ENCODE measurements at regions not wholly inside any gene's neighbourhood (a gene's known extent, or its start where the extent isn't known, plus 50 kb on each side); places are given as distances from the start of the nearest gene placed in this dataset.

GRCh38 chr16:56136256-56136655 lies 55.0 kb upstream of the GNAO1 start:
- no peak overlapping the region for H3K4me3 ChIP-seq (ENCODE audit: low read length)
- H3K79me2 ChIP-seq (replicated peaks; ENCODE audit: insufficient read depth, low read length) = no peaks in the 10 kb centered on the region
- no peaks in the 10 kb centered on the region for H3K27me3 ChIP-seq (ENCODE audit: insufficient read depth, low read depth, low read length)
- no peak for TF ChIP-seq REST (IDR thresholded peaks at IDR 0.05; ENCODE audit: borderline replicate concordance)
- TF ChIP-seq EZH2 (IDR thresholded peaks at IDR 0.05; ENCODE audit: borderline replicate concordance, insufficient read depth, low read length, poor library complexity, severe bottlenecking) = no peak
- TF ChIP-seq MXI1 (conservative IDR thresholded peaks at IDR 0.05; ENCODE audit: poor library complexity, severe bottlenecking) = no peak
- TF ChIP-seq RAD21 (conservative IDR thresholded peaks at IDR 0.05) = no peak
- TF ChIP-seq SMC3 (conservative IDR thresholded peaks at IDR 0.05; ENCODE audit: poor library complexity) = no peak
- no peak for TF ChIP-seq EP300 (conservative IDR thresholded peaks at IDR 0.05; ENCODE audit: poor library complexity, severe bottlenecking)
- TF ChIP-seq POLR2AphosphoS5 (IDR thresholded peaks at IDR 0.05) = no peak
- TF ChIP-seq CTCF (IDR thresholded peaks at IDR 0.05; ENCODE audit: poor library complexity, severe bottlenecking) = no peak
- no peak for TF ChIP-seq TAF1 (IDR thresholded peaks at IDR 0.05; ENCODE audit: low read depth)
- H3K9ac ChIP-seq (ENCODE audit: low read length) = no peak overlapping the region
- no peaks in the 10 kb centered on the region for H4K20me1 ChIP-seq (ENCODE audit: insufficient read depth)
- no peak overlapping the region for H2AFZ ChIP-seq (ENCODE audit: low read depth, low read length)
- no peak overlapping the region for H3K4me2 ChIP-seq (ENCODE audit: low read length)
- H3K36me3 ChIP-seq (ENCODE audit: insufficient read depth, low read length) = no peaks in the 10 kb centered on the region
- no peaks in the 10 kb centered on the region for H3K9me2 ChIP-seq (ENCODE audit: insufficient read depth, low read length)
- no peaks in the 10 kb centered on the region for H3F3A ChIP-seq (ENCODE audit: insufficient read depth, low read length, poor library complexity, severe bottlenecking)
- H3K9me3 ChIP-seq (ENCODE audit: low read length) = no peaks in the 10 kb centered on the region
- no peak overlapping the region for H3K27ac ChIP-seq (ENCODE audit: low read length)

- H3K36me3 ChIP-seq (ENCODE audit: insufficient read depth, low read length) = no peaks in the 10 kb centered on the region
- H3K27me3 ChIP-seq (ENCODE audit: insufficient read depth, low read depth, low read length) = no peaks in the 10 kb centered on the region
- H3K4me2 ChIP-seq (ENCODE audit: low read length) = no peak overlapping the region
- H3K9me3 ChIP-seq (ENCODE audit: low read length) = no peaks in the 10 kb centered on the region
- H3K9me2 ChIP-seq (ENCODE audit: insufficient read depth, low read length) = no peaks in the 10 kb centered on the region
- TF ChIP-seq EP300 (conservative IDR thresholded peaks at IDR 0.05; ENCODE audit: poor library complexity, severe bottlenecking) = no peak
- TF ChIP-seq MXI1 (conservative IDR thresholded peaks at IDR 0.05; ENCODE audit: poor library complexity, severe bottlenecking) = no peak
- TF ChIP-seq CTCF (IDR thresholded peaks at IDR 0.05; ENCODE audit: poor library complexity, severe bottlenecking) = no peak
- TF ChIP-seq SMC3 (conservative IDR thresholded peaks at IDR 0.05; ENCODE audit: poor library complexity) = no peak
- no peak for TF ChIP-seq TAF1 (IDR thresholded peaks at IDR 0.05; ENCODE audit: low read depth)
- TF ChIP-seq RAD21 (conservative IDR thresholded peaks at IDR 0.05) = no peak
- no peak for TF ChIP-seq EZH2 (IDR thresholded peaks at IDR 0.05; ENCODE audit: borderline replicate concordance, insufficient read depth, low read length, poor library complexity, severe bottlenecking)
- no peak for TF ChIP-seq POLR2AphosphoS5 (IDR thresholded peaks at IDR 0.05)
- no peak for TF ChIP-seq REST (IDR thresholded peaks at IDR 0.05; ENCODE audit: borderline replicate concordance)
- no peaks in the 10 kb centered on the region for H3K79me2 ChIP-seq (replicated peaks; ENCODE audit: insufficient read depth, low read length)
- H2AFZ ChIP-seq (ENCODE audit: low read depth, low read length) = no peak overlapping the region
- no peaks in the 10 kb centered on the region for H4K20me1 ChIP-seq (ENCODE audit: insufficient read depth)
- H3K4me3 ChIP-seq (ENCODE audit: low read length) = no peak overlapping the region
- no peak overlapping the region for H3K9ac ChIP-seq (ENCODE audit: low read length)
- H3K27ac ChIP-seq (ENCODE audit: low read length) = no peak overlapping the region
- H3F3A ChIP-seq (ENCODE audit: insufficient read depth, low read length, poor library complexity, severe bottlenecking) = no peaks in the 10 kb centered on the region
These were observed 56.5 kb upstream of the GNAO1 start for GRCh38 chr16:56134790-56135189.

Data from neural cell (in vitro differentiated cells).